MM.1S (cell line): ENCODE measurements at regions not wholly inside any gene's neighbourhood (a gene's known extent, or its start where the extent isn't known, plus 50 kb on each side); places are given as distances from the start of the nearest gene placed in this dataset.

ENCODE experiments used
- EZH2 ChIP-seq: fragments of 300-600 bp; sonication (generic); optimal IDR thresholded peaks from 2 replicates; pipeline ENCODE3; 2017; ENCODE audit warnings: low read depth, mild to moderate bottlenecking, antibody characterized with exemption, low read length, mixed read lengths
- TF ChIP-seq, protein P1 (sequence below): fragments of 300-600 bp; sonication (generic); IDR thresholded peaks from 2 replicates; pipeline ENCODE4 v1.5.1; 2016; ENCODE audit warnings: antibody characterized with exemption, low read length, mixed read lengths

DNA sequence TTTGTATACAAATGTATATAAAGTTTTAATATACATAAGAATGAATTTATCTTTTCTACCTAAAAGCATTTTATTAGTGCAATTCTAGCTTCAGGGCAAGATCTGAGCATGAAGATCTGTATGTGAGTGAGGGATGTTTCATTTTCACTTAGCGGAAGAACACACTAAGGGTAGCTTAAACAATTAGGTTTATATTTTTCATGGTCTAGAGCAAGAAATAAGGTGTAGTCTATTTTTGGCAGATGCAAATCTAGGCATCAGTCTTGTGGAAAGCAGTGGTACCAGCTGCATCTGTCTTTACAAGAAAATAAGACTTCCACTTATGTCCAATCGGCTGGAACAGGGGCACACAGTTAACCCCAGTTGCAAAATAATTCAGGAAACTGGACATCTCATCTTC lies 433.3 kb downstream of the ADAM29 start:
- TF ChIP-seq, protein P1, sequence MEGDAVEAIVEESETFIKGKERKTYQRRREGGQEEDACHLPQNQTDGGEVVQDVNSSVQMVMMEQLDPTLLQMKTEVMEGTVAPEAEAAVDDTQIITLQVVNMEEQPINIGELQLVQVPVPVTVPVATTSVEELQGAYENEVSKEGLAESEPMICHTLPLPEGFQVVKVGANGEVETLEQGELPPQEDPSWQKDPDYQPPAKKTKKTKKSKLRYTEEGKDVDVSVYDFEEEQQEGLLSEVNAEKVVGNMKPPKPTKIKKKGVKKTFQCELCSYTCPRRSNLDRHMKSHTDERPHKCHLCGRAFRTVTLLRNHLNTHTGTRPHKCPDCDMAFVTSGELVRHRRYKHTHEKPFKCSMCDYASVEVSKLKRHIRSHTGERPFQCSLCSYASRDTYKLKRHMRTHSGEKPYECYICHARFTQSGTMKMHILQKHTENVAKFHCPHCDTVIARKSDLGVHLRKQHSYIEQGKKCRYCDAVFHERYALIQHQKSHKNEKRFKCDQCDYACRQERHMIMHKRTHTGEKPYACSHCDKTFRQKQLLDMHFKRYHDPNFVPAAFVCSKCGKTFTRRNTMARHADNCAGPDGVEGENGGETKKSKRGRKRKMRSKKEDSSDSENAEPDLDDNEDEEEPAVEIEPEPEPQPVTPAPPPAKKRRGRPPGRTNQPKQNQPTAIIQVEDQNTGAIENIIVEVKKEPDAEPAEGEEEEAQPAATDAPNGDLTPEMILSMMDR, result no peak
- no peak for TF ChIP-seq EZH2
